ENCODE measurements at regions not wholly inside any gene's neighbourhood (a gene's known extent, or its start where the extent isn't known, plus 50 kb on each side); places are given as distances from the start of the nearest gene placed in this dataset.

- no peak for DNase-seq (ENCODE audit: low spot score in 2 of 2, unreplicated experiment in 2 of 2)
- Mint-ChIP-seq H3K4me3 (no peak overlapping the region), H3K4me1 (peaks cover 43% of the 10 kb centered on the region), H3K27me3 (ENCODE audit: low read depth) (no peaks in the 10 kb centered on the region), H3K9me3 (peaks cover 8% of the 10 kb centered on the region), H3K36me3 (no peaks in the 10 kb centered on the region), H3K27ac (no peak overlapping the region)
- no peak for TF ChIP-seq CTCF (IDR thresholded peaks at IDR 0.05; ENCODE audit: unreplicated experiment)
Observed at GRCh38 chr17:65457635-65458257, 103.7 kb downstream of the AXIN2 start.

- Mint-ChIP-seq H3K36me3 (no peaks in the 10 kb centered on the region), H3K4me1 (peaks cover 43% of the 10 kb centered on the region), H3K27ac (no peak overlapping the region), H3K4me3 (no peak overlapping the region), H3K27me3 (ENCODE audit: low read depth) (no peaks in the 10 kb centered on the region), H3K9me3 (peaks cover 10% of the 10 kb centered on the region)
- DNase-seq (ENCODE audit: low spot score in 2 of 2, unreplicated experiment in 2 of 2): no peak
- no peak for TF ChIP-seq CTCF (IDR thresholded peaks at IDR 0.05; ENCODE audit: unreplicated experiment)
Observed at GRCh38 chr17:65457183-65457582, 104.3 kb downstream of the AXIN2 start.

- Mint-ChIP-seq H3K36me3 (no peaks in the 10 kb centered on the region), H3K4me1 (peaks cover 43% of the 10 kb centered on the region), H3K27ac (no peak overlapping the region), H3K9me3 (peaks cover 7% of the 10 kb centered on the region), H3K4me3 (no peak overlapping the region), H3K27me3 (ENCODE audit: low read depth) (no peaks in the 10 kb centered on the region)
- no peak for TF ChIP-seq CTCF (IDR thresholded peaks at IDR 0.05; ENCODE audit: unreplicated experiment)
- no peak for DNase-seq (ENCODE audit: low spot score in 2 of 2, unreplicated experiment in 2 of 2)
Observed at GRCh38 chr17:65456368-65457151, 104.9 kb downstream of the AXIN2 start.

- no peaks in the 10 kb centered on the region for H3K27me3 Mint-ChIP-seq (ENCODE audit: low read depth)
- no peaks in the 10 kb centered on the region for H3K36me3 Mint-ChIP-seq
- H3K9me3 Mint-ChIP-seq: peaks cover 9% of the 10 kb centered on the region
- no peak for TF ChIP-seq CTCF (IDR thresholded peaks at IDR 0.05; ENCODE audit: unreplicated experiment)
- DNase-seq (ENCODE audit: low spot score in 2 of 2, unreplicated experiment in 2 of 2): no peak
- peaks cover 43% of the 10 kb centered on the region for H3K4me1 Mint-ChIP-seq
- no peak overlapping the region for H3K4me3 Mint-ChIP-seq
- H3K27ac Mint-ChIP-seq: no peak overlapping the region
Observed at GRCh38 chr17:65455972-65456343, 105.5 kb downstream of the AXIN2 start.

- TF ChIP-seq CTCF (IDR thresholded peaks at IDR 0.05; ENCODE audit: unreplicated experiment): no peak
- DNase-seq (ENCODE audit: low spot score in 2 of 2, unreplicated experiment in 2 of 2): no peak
- Mint-ChIP-seq H3K27ac (no peak overlapping the region), H3K4me1 (peaks cover 42% of the 10 kb centered on the region), H3K36me3 (no peaks in the 10 kb centered on the region), H3K9me3 (peaks cover 10% of the 10 kb centered on the region), H3K4me3 (no peak overlapping the region), H3K27me3 (ENCODE audit: low read depth) (no peaks in the 10 kb centered on the region)
Observed at GRCh38 chr17:65455154-65455971, 106.1 kb downstream of the AXIN2 start.
